ENCODE measurements at regions not wholly inside any gene's neighbourhood (a gene's known extent, or its start where the extent isn't known, plus 50 kb on each side); places are given as distances from the start of the nearest gene placed in this dataset.
A peak's percentile ranks its signal among the peaks of the same experiment; 100 is the strongest.

DNA sequence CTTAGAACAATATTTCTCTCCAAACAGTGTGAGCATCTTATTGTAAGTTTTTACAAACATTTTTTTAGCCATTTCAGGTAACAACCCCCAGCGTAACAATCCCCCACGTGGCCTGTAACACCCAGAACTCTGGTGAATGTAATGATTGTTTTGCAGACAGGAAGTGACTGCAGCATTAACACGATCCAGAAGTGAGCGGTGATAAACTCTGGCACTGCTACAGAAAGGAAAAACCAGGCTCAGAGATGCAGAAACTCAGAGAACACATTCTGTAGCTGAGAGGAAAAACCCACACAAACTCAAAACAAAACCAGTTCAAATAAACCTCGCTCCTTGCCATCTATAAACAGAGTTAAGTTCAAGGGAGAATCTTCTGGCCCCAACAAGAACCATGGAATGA, 285.7 kb downstream of the FGFR2 start:
- no peak overlapping the region for H3K4me3 Mint-ChIP-seq
- H3K27ac Mint-ChIP-seq, result peak overlapping the region; percentile 37 to 61 (median 56)
- TF ChIP-seq, protein P1, sequence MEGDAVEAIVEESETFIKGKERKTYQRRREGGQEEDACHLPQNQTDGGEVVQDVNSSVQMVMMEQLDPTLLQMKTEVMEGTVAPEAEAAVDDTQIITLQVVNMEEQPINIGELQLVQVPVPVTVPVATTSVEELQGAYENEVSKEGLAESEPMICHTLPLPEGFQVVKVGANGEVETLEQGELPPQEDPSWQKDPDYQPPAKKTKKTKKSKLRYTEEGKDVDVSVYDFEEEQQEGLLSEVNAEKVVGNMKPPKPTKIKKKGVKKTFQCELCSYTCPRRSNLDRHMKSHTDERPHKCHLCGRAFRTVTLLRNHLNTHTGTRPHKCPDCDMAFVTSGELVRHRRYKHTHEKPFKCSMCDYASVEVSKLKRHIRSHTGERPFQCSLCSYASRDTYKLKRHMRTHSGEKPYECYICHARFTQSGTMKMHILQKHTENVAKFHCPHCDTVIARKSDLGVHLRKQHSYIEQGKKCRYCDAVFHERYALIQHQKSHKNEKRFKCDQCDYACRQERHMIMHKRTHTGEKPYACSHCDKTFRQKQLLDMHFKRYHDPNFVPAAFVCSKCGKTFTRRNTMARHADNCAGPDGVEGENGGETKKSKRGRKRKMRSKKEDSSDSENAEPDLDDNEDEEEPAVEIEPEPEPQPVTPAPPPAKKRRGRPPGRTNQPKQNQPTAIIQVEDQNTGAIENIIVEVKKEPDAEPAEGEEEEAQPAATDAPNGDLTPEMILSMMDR (IDR thresholded peaks at IDR 0.05; ENCODE audit: unreplicated experiment in 3 of 3), result no peak
- H3K36me3 Mint-ChIP-seq (ENCODE audit: low read depth), result no peaks in the 10 kb centered on the region
- H3K9me3 Mint-ChIP-seq, result peaks cover 4% of the 10 kb centered on the region
- peaks cover 49% of the 10 kb centered on the region for H3K4me1 Mint-ChIP-seq
- peaks cover 8% of the 10 kb centered on the region for H3K27me3 Mint-ChIP-seq (ENCODE audit: low read depth)

DNA sequence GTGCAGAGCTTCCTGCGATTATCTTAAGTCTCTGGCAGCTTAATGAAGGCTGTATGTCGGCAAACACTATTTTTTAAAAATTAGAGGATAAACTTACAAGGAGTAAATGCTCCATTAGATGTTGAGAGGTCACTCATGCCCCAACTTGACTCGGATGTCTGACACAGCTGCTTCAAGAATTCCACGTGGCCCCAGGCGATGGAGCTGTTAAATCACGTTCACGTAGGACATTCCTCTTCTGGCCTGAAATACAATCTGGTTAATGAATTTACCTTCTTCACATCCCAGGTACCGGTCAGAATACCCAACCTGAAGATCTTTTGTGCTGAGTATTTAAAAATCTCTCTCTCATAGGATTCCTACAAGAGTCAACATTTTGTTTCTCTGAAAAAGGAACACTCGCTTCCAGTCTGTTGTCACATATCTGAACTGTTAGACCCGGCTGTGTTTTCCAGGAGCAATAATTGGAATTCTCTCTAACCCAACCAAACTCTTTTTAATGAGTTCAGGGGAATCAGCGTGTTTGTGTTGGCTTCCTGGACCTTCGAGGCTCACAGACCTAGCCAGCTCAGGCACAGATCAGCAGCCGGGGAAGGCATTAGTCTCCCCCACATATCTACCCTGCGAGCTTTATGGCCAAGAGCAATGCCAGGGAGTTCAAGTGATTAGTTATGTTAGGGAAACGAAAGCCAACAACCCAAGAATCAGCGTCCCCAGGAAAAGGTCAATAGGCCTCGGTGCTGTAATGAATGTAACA, 284.9 kb downstream of the FGFR2 start:
- Mint-ChIP-seq H3K4me1 (peaks cover 46% of the 10 kb centered on the region), H3K27ac (peak overlapping the region; percentile 37 to 61 (median 56)), H3K27me3 (ENCODE audit: low read depth) (peaks cover 8% of the 10 kb centered on the region), H3K9me3 (peaks cover 11% of the 10 kb centered on the region), H3K36me3 (ENCODE audit: low read depth) (peaks cover 7% of the 10 kb centered on the region), H3K4me3 (peak overlapping the region in 1 of 3 experiments; percentile 27)
- TF ChIP-seq, protein P1 (IDR thresholded peaks at IDR 0.05; ENCODE audit: unreplicated experiment in 3 of 3), result no peak

DNA sequence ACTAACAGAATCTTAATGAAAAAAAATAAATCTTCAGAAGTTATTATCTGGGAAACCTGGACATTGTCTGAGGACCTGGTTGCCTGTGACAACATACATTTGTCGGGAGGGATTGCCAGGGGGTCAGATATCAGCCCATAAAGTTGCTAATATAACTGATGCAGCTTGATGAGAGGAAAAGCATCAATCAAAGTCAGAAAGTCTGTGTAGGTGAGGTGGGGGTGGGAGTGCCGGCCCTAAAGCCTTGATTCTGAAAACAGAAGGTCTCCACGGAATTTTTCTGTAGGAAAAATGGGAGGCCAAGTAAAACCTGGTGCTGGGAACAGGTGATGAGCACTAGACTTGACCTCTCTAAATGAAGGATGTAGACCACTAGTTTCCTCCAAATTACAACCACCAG, 281.8 kb downstream of the FGFR2 start:
- TF ChIP-seq, protein P1 (IDR thresholded peaks at IDR 0.05; ENCODE audit: unreplicated experiment in 3 of 3), result no peak
- peaks cover 7% of the 10 kb centered on the region for H3K27me3 Mint-ChIP-seq (ENCODE audit: low read depth)
- no peak overlapping the region for H3K27ac Mint-ChIP-seq
- H3K9me3 Mint-ChIP-seq, result peaks cover 14% of the 10 kb centered on the region
- peaks cover 7% of the 10 kb centered on the region for H3K36me3 Mint-ChIP-seq (ENCODE audit: low read depth)
- H3K4me3 Mint-ChIP-seq, result no peak overlapping the region
- H3K4me1 Mint-ChIP-seq, result peaks cover 27% of the 10 kb centered on the region

- peaks cover 18% of the 10 kb centered on the region for H3K4me1 Mint-ChIP-seq
- H3K9me3 Mint-ChIP-seq, result peaks cover 14% of the 10 kb centered on the region
- TF ChIP-seq, protein P1 (IDR thresholded peaks at IDR 0.05; ENCODE audit: unreplicated experiment in 3 of 3), result no peak
- H3K27me3 Mint-ChIP-seq (ENCODE audit: low read depth), result peaks cover 8% of the 10 kb centered on the region
- peaks cover 7% of the 10 kb centered on the region for H3K36me3 Mint-ChIP-seq (ENCODE audit: low read depth)
- no peak overlapping the region for H3K27ac Mint-ChIP-seq
- H3K4me3 Mint-ChIP-seq, result no peak overlapping the region
Observed at GRCh38 chr10:121317374-121317773, 280.9 kb downstream of the FGFR2 start.

GRCh38 chr10:121322046-121322445, 276.2 kb downstream of the FGFR2 start:
- H3K36me3 Mint-ChIP-seq (ENCODE audit: low read depth), result peaks cover 7% of the 10 kb centered on the region
- peaks cover 18% of the 10 kb centered on the region for H3K27me3 Mint-ChIP-seq (ENCODE audit: low read depth)
- H3K27ac Mint-ChIP-seq, result no peak overlapping the region
- TF ChIP-seq, protein P1 (IDR thresholded peaks at IDR 0.05; ENCODE audit: unreplicated experiment in 3 of 3), result no peak
- no peak overlapping the region for H3K4me3 Mint-ChIP-seq
- H3K4me1 Mint-ChIP-seq, result no peaks in the 10 kb centered on the region
- peaks cover 14% of the 10 kb centered on the region for H3K9me3 Mint-ChIP-seq

DNA sequence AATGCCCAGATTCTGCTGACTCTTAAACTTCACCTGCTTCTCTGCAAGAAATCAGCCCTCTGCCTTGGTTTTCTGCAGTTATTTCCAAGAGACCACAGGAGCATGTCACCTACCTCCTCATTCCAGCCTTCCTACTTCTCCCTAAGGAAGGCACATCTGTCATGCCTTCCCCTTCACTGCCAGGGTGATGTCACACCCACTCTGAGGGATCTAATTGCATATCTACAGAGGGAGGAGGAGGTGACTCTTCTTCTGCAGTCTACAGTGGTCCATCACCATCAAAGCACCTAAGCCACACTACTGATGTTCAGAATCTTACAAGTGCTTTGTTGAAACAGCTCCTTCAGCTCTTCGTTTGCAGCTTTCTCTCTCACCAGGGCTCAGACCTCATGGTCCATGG, 275.5 kb downstream of the FGFR2 start:
- H3K4me1 Mint-ChIP-seq, result no peaks in the 10 kb centered on the region

More for the DNA sequence above, 275.5 kb downstream of the FGFR2 start:
- Mint-ChIP-seq H3K27ac (no peak overlapping the region), H3K4me3 (no peak overlapping the region), H3K9me3 (peaks cover 13% of the 10 kb centered on the region), H3K36me3 (ENCODE audit: low read depth) (peaks cover 5% of the 10 kb centered on the region), H3K27me3 (ENCODE audit: low read depth) (peaks cover 21% of the 10 kb centered on the region)
- TF ChIP-seq, protein P1 (IDR thresholded peaks at IDR 0.05; ENCODE audit: unreplicated experiment in 3 of 3), result no peak

Measured in nephron (organoid).